Dendritic cell treated with granulocyte-macrophage colony-stimulating factor and Interleukin-4, amounts not matched to agents 40 ng/mL and 50 ng/mL, for 4 days (primary cell): ENCODE measurements at regions not wholly inside any gene's neighbourhood (a gene's known extent, or its start where the extent isn't known, plus 50 kb on each side); places are given as distances from the start of the nearest gene placed in this dataset.
"Not testable (repeated sequence)": the region's sequence is repeated elsewhere in the genome, so short reads cannot be mapped to it uniquely, and the experiment has no call there.

ENCODE experiments used
- H3K27ac Mint-ChIP-seq: one replicate; pipeline ENCODE4 v1.8.0; 2022; ENCODE audit warnings: mild to moderate bottlenecking, mixed read lengths
- H3K27me3 Mint-ChIP-seq: one replicate; pipeline ENCODE4 v1.8.0; 2022; ENCODE audit warnings: mild to moderate bottlenecking, mixed read lengths
- H3K36me3 Mint-ChIP-seq: one replicate; pipeline ENCODE4 v1.8.0; 2022; ENCODE audit warnings: low read depth, mixed read lengths
- H3K4me1 Mint-ChIP-seq: one replicate; pipeline ENCODE4 v1.8.0; 2022; ENCODE audit warnings: low read depth, mixed read lengths
- H3K4me3 Mint-ChIP-seq: one replicate; pipeline ENCODE4 v1.8.0; 2022; ENCODE audit warnings: mild to moderate bottlenecking, moderate library complexity, mixed read lengths
- H3K9me3 Mint-ChIP-seq: one replicate; pipeline ENCODE4 v1.8.0; 2022; ENCODE audit warnings: mixed read lengths
- intact Hi-C: fragments of 100-400 bp; cut with micrococcal nuclease; formaldehyde crosslinking; loops from one replicate; pipeline ENCODE4 v1.15.0; 2022

- Mint-ChIP-seq H3K27ac (no peak overlapping the region), H3K4me1 (no peaks in the 10 kb centered on the region), H3K27me3 (no peaks in the 10 kb centered on the region), H3K9me3 (no peaks in the 10 kb centered on the region), H3K36me3 (no peaks in the 10 kb centered on the region), H3K4me3 (no peak overlapping the region)
- intact Hi-C loops, result no loop called here
These were observed 573.8 kb downstream of the LTN1 start for GRCh38 chr21:28418726-28419514.

DNA sequence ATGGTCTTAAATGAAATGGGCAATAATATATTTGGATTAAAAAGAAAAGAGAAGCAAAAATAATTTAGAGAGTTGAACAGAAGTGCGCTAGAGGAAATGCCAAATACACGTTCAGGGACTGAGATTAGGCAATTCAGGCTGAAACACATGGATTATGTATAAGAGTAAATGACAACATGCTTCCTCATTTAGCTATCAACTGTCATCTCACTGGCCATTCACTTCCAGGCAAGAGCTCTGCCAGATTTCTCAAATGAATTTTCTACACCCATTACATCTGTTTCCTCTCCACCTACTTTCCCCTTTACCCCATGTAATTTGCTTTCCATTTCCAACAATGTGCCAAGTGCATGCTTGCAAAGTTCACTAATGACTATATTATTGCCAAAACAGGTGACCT is 582.4 kb downstream of the LTN1 start:
- Mint-ChIP-seq H3K27me3 (no peaks in the 10 kb centered on the region), H3K27ac (no peak overlapping the region), H3K9me3 (no peaks in the 10 kb centered on the region), H3K36me3 (no peaks in the 10 kb centered on the region), H3K4me1 (peaks cover 16% of the 10 kb centered on the region), H3K4me3 (no peak overlapping the region)
- intact Hi-C loops, result no loop called here

GRCh38 chr21:28402616-28402989 is 590.1 kb downstream of the LTN1 start:
- Mint-ChIP-seq H3K9me3 (peaks cover 14% of the 10 kb centered on the region), H3K4me3 (no peak overlapping the region), H3K36me3 (no peaks in the 10 kb centered on the region), H3K27me3 (no peaks in the 10 kb centered on the region), H3K4me1 (no peaks in the 10 kb centered on the region), H3K27ac (no peak overlapping the region)
- intact Hi-C loops, result no loop called here

DNA sequence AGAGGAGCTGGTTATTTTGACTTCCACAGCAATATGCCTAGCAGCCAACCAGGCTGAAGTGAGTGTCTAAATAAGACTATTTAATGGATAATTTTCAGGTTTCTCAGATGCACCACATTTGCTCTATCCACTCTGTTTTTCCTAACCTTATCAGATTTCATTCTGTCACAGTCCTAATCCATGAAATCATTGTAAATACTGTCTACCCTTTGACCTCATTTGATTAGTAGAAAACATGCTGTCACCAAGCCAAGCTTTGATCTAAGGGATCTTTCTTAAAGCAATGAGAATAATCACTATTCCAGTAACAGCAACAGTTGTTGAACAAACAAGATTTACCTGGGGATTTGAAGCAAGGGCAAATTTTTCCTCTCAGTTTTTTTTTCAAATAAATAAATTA is 595.6 kb downstream of the LTN1 start:
- H3K36me3 Mint-ChIP-seq, result no peaks in the 10 kb centered on the region
- no peaks in the 10 kb centered on the region for H3K27me3 Mint-ChIP-seq
- H3K4me3 Mint-ChIP-seq, result no peak overlapping the region
- H3K27ac Mint-ChIP-seq, result no peak overlapping the region
- no peaks in the 10 kb centered on the region for H3K4me1 Mint-ChIP-seq
- peaks cover 28% of the 10 kb centered on the region for H3K9me3 Mint-ChIP-seq
- intact Hi-C loops, result no loop called here

GRCh38 chr21:28396421-28396820 is 596.3 kb downstream of the LTN1 start:
- Mint-ChIP-seq H3K4me1 (no peaks in the 10 kb centered on the region), H3K27me3 (no peaks in the 10 kb centered on the region), H3K9me3 (peaks cover 28% of the 10 kb centered on the region), H3K27ac (no peak overlapping the region), H3K4me3 (no peak overlapping the region), H3K36me3 (no peaks in the 10 kb centered on the region)
- intact Hi-C loops, result no loop called here

DNA sequence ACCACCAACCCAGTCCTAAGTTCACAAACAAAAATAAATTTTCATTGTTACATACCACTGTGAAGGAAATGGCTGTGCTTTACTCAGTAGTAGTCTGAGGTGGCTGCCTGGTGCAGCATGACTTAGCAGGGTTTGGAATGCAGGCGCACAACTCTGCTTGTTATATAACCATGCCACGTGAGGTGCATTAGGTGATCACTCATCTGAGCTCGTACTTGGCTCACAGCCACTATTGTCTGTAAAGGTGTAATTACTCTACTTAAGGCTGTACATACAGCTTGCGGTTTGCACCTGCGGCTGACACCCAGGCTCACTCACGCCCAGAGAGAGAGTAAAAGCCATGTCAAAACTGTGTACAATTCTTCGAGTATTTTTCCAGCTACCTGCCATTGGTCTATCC is 599.4 kb downstream of the LTN1 start:
- Mint-ChIP-seq H3K4me3 (no peak overlapping the region), H3K4me1 (no peaks in the 10 kb centered on the region), H3K36me3 (no peaks in the 10 kb centered on the region), H3K27me3 (no peaks in the 10 kb centered on the region), H3K9me3 (peaks cover 20% of the 10 kb centered on the region), H3K27ac (no peak overlapping the region)
- intact Hi-C loops, result no loop called here

GRCh38 chr21:28391938-28392849 is 600.5 kb downstream of the LTN1 start:
- intact Hi-C loops, result no loop called here
- Mint-ChIP-seq H3K4me1 (no peaks in the 10 kb centered on the region), H3K9me3 (peaks cover 10% of the 10 kb centered on the region), H3K27me3 (no peaks in the 10 kb centered on the region), H3K36me3 (no peaks in the 10 kb centered on the region), H3K4me3 (no peak overlapping the region), H3K27ac (no peak overlapping the region)

GRCh38 chr21:28387220-28387619 is 605.5 kb downstream of the LTN1 start:
- H3K27me3 Mint-ChIP-seq, result no peaks in the 10 kb centered on the region
- no peak overlapping the region for H3K4me3 Mint-ChIP-seq
- no peak overlapping the region for H3K27ac Mint-ChIP-seq
- H3K36me3 Mint-ChIP-seq, result no peaks in the 10 kb centered on the region
- H3K4me1 Mint-ChIP-seq, result peaks cover 7% of the 10 kb centered on the region
- intact Hi-C loops, result no loop called here
- peaks cover 7% of the 10 kb centered on the region for H3K9me3 Mint-ChIP-seq

DNA sequence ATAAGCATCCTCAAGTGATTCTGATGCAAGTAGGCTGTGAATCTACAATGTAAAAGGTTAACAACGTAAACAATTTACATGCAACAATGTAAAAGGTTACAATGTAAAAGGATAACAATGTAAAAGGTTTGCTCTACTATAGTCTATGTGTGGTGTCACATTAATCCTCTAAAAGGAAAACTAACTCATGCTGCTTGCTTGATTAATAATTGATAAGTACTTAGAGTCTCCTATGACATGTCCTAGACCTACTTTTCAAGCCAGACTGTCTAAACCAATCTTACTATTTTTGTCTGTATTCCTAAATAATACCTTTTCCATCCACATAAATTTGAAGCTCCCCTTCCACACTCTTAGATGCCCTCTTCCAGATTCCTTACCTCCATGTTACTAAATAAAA is 606.8 kb downstream of the LTN1 start:
- intact Hi-C loops, result no loop called here
- H3K9me3 Mint-ChIP-seq, result peaks cover 7% of the 10 kb centered on the region
- no peak overlapping the region for H3K27ac Mint-ChIP-seq
- H3K4me1 Mint-ChIP-seq, result peaks cover 7% of the 10 kb centered on the region
- H3K4me3 Mint-ChIP-seq, result no peak overlapping the region
- no peaks in the 10 kb centered on the region for H3K27me3 Mint-ChIP-seq
- H3K36me3 Mint-ChIP-seq, result no peaks in the 10 kb centered on the region

GRCh38 chr21:28381000-28381745 is 611.5 kb downstream of the LTN1 start:
- H3K4me1 Mint-ChIP-seq, H3K27ac Mint-ChIP-seq, intact Hi-C loops, H3K4me3 Mint-ChIP-seq, H3K36me3 Mint-ChIP-seq, H3K27me3 Mint-ChIP-seq: not testable (repeated sequence)
- peaks cover 13% of the 10 kb centered on the region for H3K9me3 Mint-ChIP-seq

DNA sequence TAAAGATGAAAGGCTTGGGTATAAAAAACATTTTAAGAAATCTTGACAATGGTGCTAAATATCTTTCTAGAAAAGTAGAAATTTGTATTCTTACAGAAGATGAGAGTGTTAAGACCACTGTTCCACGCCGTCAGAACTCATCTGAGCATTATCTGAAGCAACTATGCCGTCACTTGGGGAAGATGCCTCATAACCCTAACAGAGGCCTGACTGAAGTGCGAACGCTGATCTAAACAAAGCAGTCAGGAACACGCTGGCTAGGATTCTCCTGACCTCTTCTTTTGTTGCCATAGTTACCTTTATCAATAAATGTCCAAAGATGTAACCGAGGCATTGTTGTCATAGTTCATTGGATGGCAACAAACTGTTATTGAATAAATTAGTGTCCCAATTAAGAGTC is 612.4 kb downstream of the LTN1 start:
- H3K36me3 Mint-ChIP-seq, result no peaks in the 10 kb centered on the region
- H3K27ac Mint-ChIP-seq, result no peak overlapping the region
- peaks cover 15% of the 10 kb centered on the region for H3K9me3 Mint-ChIP-seq

DNA sequence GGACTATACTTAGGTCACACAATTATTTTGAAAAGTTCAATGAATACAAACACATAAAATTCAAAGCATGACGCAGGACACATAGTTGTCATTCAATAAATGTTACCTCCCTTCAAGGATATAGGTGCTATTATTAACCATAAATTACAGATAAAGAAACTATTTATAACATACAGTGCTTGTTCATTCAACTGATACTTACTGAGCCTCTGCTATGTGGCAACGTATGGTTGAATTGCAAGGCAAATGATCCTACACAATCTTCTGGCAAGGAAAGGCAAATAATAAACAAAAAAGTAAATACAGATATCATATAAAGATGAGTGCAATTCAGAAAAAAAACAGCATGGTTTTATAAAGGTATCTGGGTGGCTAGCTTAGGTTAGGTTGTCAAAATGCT is 614.7 kb downstream of the LTN1 start:
- no peaks in the 10 kb centered on the region for H3K4me1 Mint-ChIP-seq
- H3K27me3 Mint-ChIP-seq, result no peaks in the 10 kb centered on the region
- H3K4me3 Mint-ChIP-seq, result no peak overlapping the region
- no peaks in the 10 kb centered on the region for H3K36me3 Mint-ChIP-seq
- H3K9me3 Mint-ChIP-seq, result peaks cover 8% of the 10 kb centered on the region
- intact Hi-C loops, result no loop called here
- no peak overlapping the region for H3K27ac Mint-ChIP-seq

More for the DNA sequence above, 612.4 kb downstream of the LTN1 start:
- peaks cover 7% of the 10 kb centered on the region for H3K4me1 Mint-ChIP-seq
- no peaks in the 10 kb centered on the region for H3K27me3 Mint-ChIP-seq
- intact Hi-C loops, result no loop called here
- H3K4me3 Mint-ChIP-seq, result no peak overlapping the region

DNA sequence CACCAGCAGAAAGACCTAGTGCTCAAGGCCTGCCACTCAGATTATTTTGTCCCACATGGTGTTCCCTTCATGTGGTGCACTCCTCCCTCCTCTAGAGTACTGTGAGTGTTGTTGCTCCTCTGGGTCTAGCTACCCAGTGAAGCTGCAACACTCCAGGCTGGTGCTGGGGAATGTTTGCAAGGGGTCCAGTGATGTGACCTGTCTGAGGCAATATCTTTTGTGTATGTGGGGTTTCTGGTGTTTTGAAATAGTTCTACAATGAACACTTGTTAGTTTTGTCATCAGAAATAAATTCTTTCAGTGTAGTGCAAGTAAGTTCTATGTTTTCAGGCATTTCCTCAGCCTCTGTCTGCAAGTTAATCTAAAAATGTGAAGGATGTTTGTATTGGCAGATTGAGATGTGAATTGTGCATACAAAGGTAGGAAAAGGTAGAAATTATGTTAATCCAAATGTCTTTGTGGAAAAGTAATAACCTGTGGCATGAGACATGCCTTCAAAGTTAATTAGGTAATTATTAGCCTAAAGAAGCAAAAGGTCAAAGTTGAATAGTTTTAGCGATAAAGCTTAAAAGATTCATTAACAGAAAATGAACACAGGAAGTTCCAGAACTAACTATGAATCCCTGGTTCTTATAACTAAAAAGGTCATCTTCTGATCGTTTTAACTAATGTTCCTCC is 616.8 kb downstream of the LTN1 start:
- no peaks in the 10 kb centered on the region for H3K4me1 Mint-ChIP-seq
- H3K9me3 Mint-ChIP-seq, result peaks cover 17% of the 10 kb centered on the region
- H3K36me3 Mint-ChIP-seq, result no peaks in the 10 kb centered on the region
- intact Hi-C loops, result no loop called here
- no peak overlapping the region for H3K27ac Mint-ChIP-seq
- H3K4me3 Mint-ChIP-seq, result no peak overlapping the region
- H3K27me3 Mint-ChIP-seq, result no peaks in the 10 kb centered on the region
